Activated naive CD4-positive, alpha-beta T cell treated with anti-CD3 and anti-CD28 coated beads, Interleukin-2, amount 10 ng/mL, durations not matched to agents 7 days and 5 days (primary cell): ENCODE measurements at regions not wholly inside any gene's neighbourhood (a gene's known extent, or its start where the extent isn't known, plus 50 kb on each side); places are given as distances from the start of the nearest gene placed in this dataset.

Source experiments
- CTCF ChIA-PET: fragments of 350-600 bp; sonication (Branson Sonifier 250); formaldehyde crosslinking; loops from one replicate; lab custom pipeline; 2021; ENCODE audit warnings: antibody characterized with exemption; lab: Charles Lee
- DNase-seq: peaks from one replicate; pipeline ENCODE4 v3.0.0-alpha.2; 2020
- H3K27ac Mint-ChIP-seq: one replicate; pipeline ENCODE4 v1.8.0; 2021; ENCODE audit warnings: mild to moderate bottlenecking, moderate library complexity, mixed read lengths
- H3K27me3 Mint-ChIP-seq: one replicate; pipeline ENCODE4 v1.8.0; 2021; ENCODE audit warnings: mild to moderate bottlenecking, mixed read lengths
- H3K36me3 Mint-ChIP-seq: one replicate; pipeline ENCODE4 v1.8.0; 2021; ENCODE audit warnings: mixed read lengths
- H3K4me1 Mint-ChIP-seq: one replicate; pipeline ENCODE4 v1.8.0; 2021; ENCODE audit warnings: mixed read lengths
- H3K4me3 Mint-ChIP-seq: one replicate; pipeline ENCODE4 v1.8.0; 2021; ENCODE audit warnings: mild to moderate bottlenecking, moderate library complexity, mixed read lengths
- H3K9me3 Mint-ChIP-seq: one replicate; pipeline ENCODE4 v1.8.0; 2021; ENCODE audit warnings: mixed read lengths

- DNase-seq, result peak; percentile 12
- CTCF ChIA-PET, result no interaction called here
- Mint-ChIP-seq H3K27me3 (no peaks in the 10 kb centered on the region), H3K4me3 (no peak overlapping the region), H3K4me1 (no peaks in the 10 kb centered on the region), H3K9me3 (no peaks in the 10 kb centered on the region), H3K36me3 (no peaks in the 10 kb centered on the region), H3K27ac (no peak overlapping the region)
Observed at GRCh38 chr22:49566693-49567092, 261.0 kb downstream of the BRD1 start.

- Mint-ChIP-seq H3K27ac (no peak overlapping the region), H3K27me3 (no peaks in the 10 kb centered on the region), H3K9me3 (no peaks in the 10 kb centered on the region), H3K4me1 (no peaks in the 10 kb centered on the region), H3K4me3 (no peak overlapping the region), H3K36me3 (no peaks in the 10 kb centered on the region)
- CTCF ChIA-PET, result no interaction called here
- no peak for DNase-seq
Observed at GRCh38 chr22:49566141-49566541, 261.5 kb downstream of the BRD1 start.

- Mint-ChIP-seq H3K4me1 (no peaks in the 10 kb centered on the region), H3K9me3 (no peaks in the 10 kb centered on the region), H3K4me3 (no peak overlapping the region), H3K27me3 (no peaks in the 10 kb centered on the region), H3K27ac (no peak overlapping the region), H3K36me3 (no peaks in the 10 kb centered on the region)
- peak; percentile 13 for DNase-seq
- CTCF ChIA-PET, result no interaction called here
Observed at GRCh38 chr22:49565516-49565855, 262.2 kb downstream of the BRD1 start.

GRCh38 chr22:49564666-49565515 is 262.8 kb downstream of the BRD1 start:
- H3K27ac Mint-ChIP-seq, result no peak overlapping the region
- no peaks in the 10 kb centered on the region for H3K27me3 Mint-ChIP-seq
- DNase-seq, result peak; percentile 12
- CTCF ChIA-PET, result no interaction called here
- H3K4me3 Mint-ChIP-seq, result no peak overlapping the region
- no peaks in the 10 kb centered on the region for H3K36me3 Mint-ChIP-seq
- H3K9me3 Mint-ChIP-seq, result no peaks in the 10 kb centered on the region
- H3K4me1 Mint-ChIP-seq, result no peaks in the 10 kb centered on the region

- H3K4me1 Mint-ChIP-seq, result no peaks in the 10 kb centered on the region
- H3K9me3 Mint-ChIP-seq, result no peaks in the 10 kb centered on the region
- H3K27me3 Mint-ChIP-seq, result no peaks in the 10 kb centered on the region
- CTCF ChIA-PET, result no interaction called here
- H3K27ac Mint-ChIP-seq, result no peak overlapping the region
- no peaks in the 10 kb centered on the region for H3K36me3 Mint-ChIP-seq
- no peak overlapping the region for H3K4me3 Mint-ChIP-seq
- no peak for DNase-seq
Observed at GRCh38 chr22:49564054-49564453, 263.6 kb downstream of the BRD1 start.

GRCh38 chr22:49562685-49563249 is 264.9 kb downstream of the BRD1 start:
- no peaks in the 10 kb centered on the region for H3K4me1 Mint-ChIP-seq
- CTCF ChIA-PET, result no interaction called here
- no peak overlapping the region for H3K27ac Mint-ChIP-seq
- H3K4me3 Mint-ChIP-seq, result no peak overlapping the region
- H3K36me3 Mint-ChIP-seq, result no peaks in the 10 kb centered on the region
- DNase-seq, result no peak
- H3K27me3 Mint-ChIP-seq, result no peaks in the 10 kb centered on the region
- H3K9me3 Mint-ChIP-seq, result no peaks in the 10 kb centered on the region

- Mint-ChIP-seq H3K27ac (no peak overlapping the region), H3K4me3 (no peak overlapping the region), H3K27me3 (no peaks in the 10 kb centered on the region), H3K9me3 (no peaks in the 10 kb centered on the region), H3K4me1 (no peaks in the 10 kb centered on the region), H3K36me3 (peaks cover 2% of the 10 kb centered on the region)
- CTCF ChIA-PET, result no interaction called here
- DNase-seq, result peak; percentile 10
Observed at GRCh38 chr22:49561976-49562375, 265.7 kb downstream of the BRD1 start.

- CTCF ChIA-PET, result no interaction called here
- Mint-ChIP-seq H3K36me3 (peaks cover 2% of the 10 kb centered on the region), H3K4me3 (no peak overlapping the region), H3K4me1 (no peaks in the 10 kb centered on the region), H3K27ac (no peak overlapping the region), H3K27me3 (no peaks in the 10 kb centered on the region), H3K9me3 (no peaks in the 10 kb centered on the region)
- DNase-seq, result peak; percentile 7
Observed at GRCh38 chr22:49561338-49561737, 266.3 kb downstream of the BRD1 start.

GRCh38 chr22:49555526-49555925 is 272.1 kb downstream of the BRD1 start:
- H3K36me3 Mint-ChIP-seq, result peaks cover 2% of the 10 kb centered on the region
- H3K9me3 Mint-ChIP-seq, result peaks cover 9% of the 10 kb centered on the region
- CTCF ChIA-PET, result no interaction called here
- no peaks in the 10 kb centered on the region for H3K27me3 Mint-ChIP-seq
- H3K4me3 Mint-ChIP-seq, result no peak overlapping the region
- no peak for DNase-seq
- no peaks in the 10 kb centered on the region for H3K4me1 Mint-ChIP-seq
- no peak overlapping the region for H3K27ac Mint-ChIP-seq

- H3K4me1 Mint-ChIP-seq, result no peaks in the 10 kb centered on the region
- peaks cover 2% of the 10 kb centered on the region for H3K36me3 Mint-ChIP-seq
- H3K4me3 Mint-ChIP-seq, result no peak overlapping the region
- CTCF ChIA-PET, result no interaction called here
- H3K27me3 Mint-ChIP-seq, result no peaks in the 10 kb centered on the region
- H3K9me3 Mint-ChIP-seq, result peaks cover 15% of the 10 kb centered on the region
- no peak for DNase-seq
- no peak overlapping the region for H3K27ac Mint-ChIP-seq
Observed at GRCh38 chr22:49554741-49555140, 272.9 kb downstream of the BRD1 start.

- no peak overlapping the region for H3K27ac Mint-ChIP-seq
- CTCF ChIA-PET, result no interaction called here
- DNase-seq, result no peak
- peaks cover 2% of the 10 kb centered on the region for H3K36me3 Mint-ChIP-seq
- no peaks in the 10 kb centered on the region for H3K4me1 Mint-ChIP-seq
- no peak overlapping the region for H3K4me3 Mint-ChIP-seq
- no peaks in the 10 kb centered on the region for H3K27me3 Mint-ChIP-seq
- peaks cover 15% of the 10 kb centered on the region for H3K9me3 Mint-ChIP-seq
Observed at GRCh38 chr22:49554296-49554625, 273.4 kb downstream of the BRD1 start.

GRCh38 chr22:49553518-49554295 is 274.0 kb downstream of the BRD1 start:
- Mint-ChIP-seq H3K27me3 (no peaks in the 10 kb centered on the region), H3K4me3 (no peak overlapping the region), H3K9me3 (peaks cover 15% of the 10 kb centered on the region), H3K4me1 (no peaks in the 10 kb centered on the region), H3K27ac (no peak overlapping the region), H3K36me3 (peaks cover 2% of the 10 kb centered on the region)
- CTCF ChIA-PET, result no interaction called here
- peak; percentile 10 for DNase-seq

GRCh38 chr22:49553076-49553475 is 274.6 kb downstream of the BRD1 start:
- DNase-seq, result peak; percentile 9
- H3K27ac Mint-ChIP-seq, result no peak overlapping the region
- no peaks in the 10 kb centered on the region for H3K4me1 Mint-ChIP-seq
- H3K36me3 Mint-ChIP-seq, result peaks cover 2% of the 10 kb centered on the region
- CTCF ChIA-PET, result no interaction called here
- no peak overlapping the region for H3K4me3 Mint-ChIP-seq
- no peaks in the 10 kb centered on the region for H3K27me3 Mint-ChIP-seq
- H3K9me3 Mint-ChIP-seq, result peaks cover 15% of the 10 kb centered on the region

GRCh38 chr22:49551897-49552614 is 275.6 kb downstream of the BRD1 start:
- no peaks in the 10 kb centered on the region for H3K36me3 Mint-ChIP-seq
- peak overlapping the region; percentile 55 for H3K27ac Mint-ChIP-seq
- peaks cover 16% of the 10 kb centered on the region for H3K9me3 Mint-ChIP-seq
- no peaks in the 10 kb centered on the region for H3K27me3 Mint-ChIP-seq
- CTCF ChIA-PET, result no interaction called here
- no peaks in the 10 kb centered on the region for H3K4me1 Mint-ChIP-seq
- peak; percentile 11 for DNase-seq
- H3K4me3 Mint-ChIP-seq, result no peak overlapping the region
